Femur (tissue), 1 donor: ENCODE measurements at regions not wholly inside any gene's neighbourhood (a gene's known extent, or its start where the extent isn't known, plus 50 kb on each side); places are given as distances from the start of the nearest gene placed in this dataset.
"Not testable (repeated sequence)": the region's sequence is repeated elsewhere in the genome, so short reads cannot be mapped to it uniquely, and the experiment has no call there.

Experiments used
- DNase-seq: peaks from one replicate; pipeline ENCODE4 v3.0.0-alpha.2; 2017

GRCh38 chr21:6428498-6429092 is 4092.8 kb upstream of the TPTE start:
- not testable (repeated sequence) for DNase-seq

DNA sequence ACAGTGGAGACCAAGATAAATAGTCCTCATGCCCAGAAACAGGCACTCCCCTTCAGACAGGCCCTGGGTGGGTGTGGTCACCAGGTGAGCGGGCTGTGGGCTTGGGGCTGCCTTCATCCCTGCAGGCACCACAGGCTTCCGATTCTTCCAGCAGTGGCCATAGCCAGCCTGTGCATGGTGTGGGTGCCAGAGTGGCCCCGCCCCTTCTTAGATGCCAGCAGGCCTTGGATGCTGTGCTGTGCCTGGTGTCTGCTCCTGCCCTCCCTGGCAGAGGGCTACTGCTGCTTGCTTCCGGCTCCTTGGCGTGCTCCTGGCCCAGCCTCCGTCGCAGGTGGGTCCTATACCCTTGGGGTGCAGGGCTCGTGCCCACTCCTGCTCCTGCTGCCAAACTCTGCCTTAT is 4091.5 kb upstream of the TPTE start:
- not testable (repeated sequence) for DNase-seq

GRCh38 chr21:6433149-6433548 is 4088.2 kb upstream of the TPTE start:
- DNase-seq = not testable (repeated sequence)

DNA sequence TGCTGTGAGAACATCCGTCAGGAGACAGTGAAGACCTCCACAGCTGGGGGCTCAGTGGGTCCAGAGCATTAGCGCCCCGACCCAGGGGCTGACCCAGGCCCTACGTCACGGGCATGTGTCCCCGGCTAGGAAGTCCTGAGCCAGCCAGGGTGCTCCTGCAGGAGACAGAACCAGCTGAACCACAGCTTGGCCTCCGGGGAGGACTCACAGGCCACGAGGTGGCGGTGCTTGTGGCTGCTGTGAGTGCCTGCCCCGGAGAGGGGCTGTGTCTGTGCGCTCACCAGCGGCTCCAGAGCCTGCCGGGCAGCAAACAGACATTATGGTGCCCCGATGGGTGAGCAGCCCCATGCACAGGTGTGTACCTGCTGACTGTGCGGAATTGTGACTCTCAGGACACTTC is 4085.2 kb upstream of the TPTE start:
- not testable (repeated sequence) for DNase-seq

DNA sequence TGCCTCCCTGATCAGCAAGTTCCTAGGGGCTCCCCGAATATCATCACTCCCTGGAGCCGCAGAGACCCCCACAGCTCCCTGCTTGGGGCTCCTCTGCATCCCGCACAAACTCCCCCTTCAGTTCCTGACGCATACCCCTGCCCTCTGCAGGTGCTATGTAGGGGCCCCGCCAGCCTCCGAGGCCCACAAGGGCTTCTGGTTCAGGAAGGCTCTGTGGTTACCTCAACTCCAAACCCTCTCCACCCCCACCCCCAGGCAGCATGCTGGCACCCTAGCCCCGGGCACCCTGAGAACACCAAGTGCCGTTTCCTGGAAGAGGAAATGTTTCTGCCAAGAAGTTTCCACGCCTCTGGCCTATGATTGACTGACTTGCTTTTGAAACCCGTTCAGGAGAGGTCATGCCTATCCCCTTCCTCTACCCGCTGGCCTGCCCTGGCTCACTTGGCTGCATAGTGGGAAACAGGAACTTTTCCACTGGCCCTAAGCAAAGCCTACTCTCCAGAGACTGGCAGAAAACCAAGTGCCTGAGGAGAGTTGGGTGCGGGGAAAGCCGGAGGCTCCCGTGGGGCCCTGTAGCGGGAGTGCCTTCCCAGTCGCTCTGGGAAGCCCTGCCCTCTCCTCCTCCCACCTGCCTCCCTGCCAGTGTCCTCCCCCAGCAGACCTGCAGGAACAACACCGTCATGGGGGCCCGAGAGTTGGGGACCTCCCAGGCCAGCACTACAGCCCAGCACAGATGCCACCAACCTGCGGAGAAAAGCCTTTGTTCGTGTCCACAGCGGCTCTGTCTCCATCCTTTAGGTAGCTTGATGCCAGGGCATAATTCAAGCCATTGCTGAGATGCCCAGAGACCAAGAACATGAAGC is 4084.2 kb upstream of the TPTE start:
- DNase-seq = not testable (repeated sequence)

DNA sequence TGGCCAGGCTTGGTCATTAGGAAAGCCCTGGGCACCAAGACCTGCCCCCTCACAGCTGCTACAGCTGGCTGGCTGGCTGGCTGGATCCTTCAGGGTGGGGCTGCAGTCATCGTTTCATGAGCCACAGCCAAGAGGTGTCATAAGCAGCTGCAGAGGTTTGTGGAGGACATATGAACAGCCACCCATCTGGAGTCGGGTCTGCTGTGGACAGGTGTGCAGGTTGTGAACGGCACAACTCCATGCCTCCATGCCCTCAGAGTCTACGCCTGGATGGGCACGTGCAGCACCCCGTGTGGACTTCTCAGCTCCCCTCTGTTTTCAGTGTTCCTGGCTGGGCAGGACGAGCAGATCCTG is 4083.6 kb upstream of the TPTE start:
- not testable (repeated sequence) for DNase-seq

DNA sequence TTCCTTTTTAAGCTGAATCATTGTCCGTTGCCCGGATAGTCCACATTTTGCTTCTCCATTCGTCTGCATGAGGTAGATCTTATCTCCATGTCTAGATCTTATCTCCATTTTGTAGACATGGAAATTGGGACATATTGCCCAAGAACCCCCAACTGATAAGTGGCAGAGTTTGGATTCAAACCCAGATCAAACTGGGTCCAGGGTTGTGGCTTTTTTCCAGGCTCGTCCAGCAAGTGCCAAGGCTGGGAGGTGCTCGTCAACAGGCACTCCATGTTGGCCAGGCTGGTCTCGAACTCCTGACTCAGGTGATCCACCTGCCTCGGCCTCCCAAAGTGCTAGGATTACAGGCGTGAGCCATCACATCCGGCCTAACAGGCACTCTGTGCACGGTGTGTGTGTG is 4082.3 kb upstream of the TPTE start:
- DNase-seq = not testable (repeated sequence)

DNA sequence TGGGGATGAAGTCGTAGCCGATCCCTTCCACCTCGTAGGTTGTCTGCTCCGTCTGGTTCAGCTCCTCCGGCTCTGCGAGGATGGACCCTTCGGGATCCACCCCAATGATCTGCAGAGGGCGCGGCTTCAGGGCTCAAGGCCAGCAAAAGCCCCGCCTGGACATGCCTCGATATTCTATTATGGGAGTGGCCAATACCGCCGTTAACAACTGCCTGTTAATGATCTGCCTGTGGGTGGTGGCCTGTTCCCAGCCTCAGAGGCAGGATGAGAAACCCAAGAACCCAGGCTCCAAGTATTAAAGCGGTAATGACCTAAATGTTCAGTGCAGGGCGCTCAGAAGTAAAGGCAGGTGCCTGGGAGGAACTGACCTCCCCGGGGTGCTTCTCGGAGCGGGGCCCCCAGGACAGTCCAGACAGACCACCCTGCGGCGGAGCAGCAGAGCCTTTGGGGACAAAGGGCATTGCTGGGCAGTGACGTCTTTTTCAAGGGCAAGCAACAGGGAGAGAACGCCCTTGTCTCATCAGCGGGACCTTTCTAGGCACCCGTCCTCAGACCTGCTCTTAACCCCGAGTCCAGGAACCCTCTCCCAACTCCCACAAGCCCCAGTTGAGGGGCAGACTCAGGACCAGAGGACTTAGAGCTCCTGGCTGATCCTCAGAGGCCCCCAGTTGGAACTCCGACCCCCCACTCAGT is 4066.6 kb upstream of the TPTE start:
- not testable (repeated sequence) for DNase-seq

GRCh38 chr21:6456011-6456661 is 4065.2 kb upstream of the TPTE start:
- DNase-seq = not testable (repeated sequence)

- not testable (repeated sequence) for DNase-seq
These were observed 4061.6 kb upstream of the TPTE start for GRCh38 chr21:6459761-6460160.

DNA sequence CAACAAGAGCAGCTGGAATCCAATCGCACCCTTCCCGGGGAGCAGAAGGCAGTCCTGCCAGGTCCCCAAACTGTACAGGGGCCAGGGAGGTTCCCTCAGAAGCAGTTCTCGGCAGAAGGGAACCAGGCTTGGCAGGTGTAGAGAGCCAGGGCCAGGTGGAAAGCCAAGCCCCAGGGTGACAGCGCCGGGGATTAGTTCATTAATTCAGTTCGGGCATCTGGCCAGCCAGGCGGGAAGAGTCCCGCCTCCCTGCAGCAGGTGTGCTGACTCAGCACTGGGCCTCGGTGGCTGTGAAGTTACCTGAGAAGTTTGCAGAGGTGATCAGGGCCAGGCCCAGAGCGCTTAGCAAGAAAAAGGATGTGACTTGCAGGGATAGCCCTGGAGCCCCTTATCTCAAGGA is 4060.0 kb upstream of the TPTE start:
- DNase-seq = not testable (repeated sequence)

- DNase-seq = not testable (repeated sequence)
These were observed 4057.0 kb upstream of the TPTE start for GRCh38 chr21:6464419-6464818.

DNA sequence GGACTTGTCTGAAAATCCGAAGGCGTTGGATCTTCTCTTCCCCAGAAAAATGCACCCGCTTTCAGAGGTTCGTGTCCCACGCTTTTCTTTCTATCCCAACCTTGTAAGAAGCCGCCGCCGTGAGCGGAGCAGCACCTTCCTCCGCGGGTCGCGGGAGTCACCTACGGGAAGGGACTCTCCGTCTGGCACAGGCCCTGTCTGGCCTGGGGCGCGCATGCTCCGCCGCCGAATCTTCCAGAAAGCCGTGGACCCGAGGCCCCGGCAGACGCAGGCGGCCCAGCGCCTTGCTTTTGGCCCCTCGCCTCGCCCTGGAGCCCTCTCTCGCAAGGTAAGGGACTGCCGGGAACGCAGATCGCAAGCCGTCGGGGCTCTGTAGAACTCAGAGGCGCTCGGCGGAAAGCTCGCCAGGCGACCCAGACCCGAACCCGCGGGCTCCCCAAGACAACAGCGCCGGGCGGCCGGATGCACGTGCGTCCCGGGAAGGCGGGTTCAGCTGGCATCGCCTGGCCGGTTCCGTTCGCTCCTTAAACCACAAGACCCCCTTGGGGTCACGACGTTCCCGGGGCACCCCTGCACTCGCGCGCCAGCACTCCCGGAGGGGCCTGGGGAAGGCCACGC is 4055.2 kb upstream of the TPTE start:
- not testable (repeated sequence) for DNase-seq

DNA sequence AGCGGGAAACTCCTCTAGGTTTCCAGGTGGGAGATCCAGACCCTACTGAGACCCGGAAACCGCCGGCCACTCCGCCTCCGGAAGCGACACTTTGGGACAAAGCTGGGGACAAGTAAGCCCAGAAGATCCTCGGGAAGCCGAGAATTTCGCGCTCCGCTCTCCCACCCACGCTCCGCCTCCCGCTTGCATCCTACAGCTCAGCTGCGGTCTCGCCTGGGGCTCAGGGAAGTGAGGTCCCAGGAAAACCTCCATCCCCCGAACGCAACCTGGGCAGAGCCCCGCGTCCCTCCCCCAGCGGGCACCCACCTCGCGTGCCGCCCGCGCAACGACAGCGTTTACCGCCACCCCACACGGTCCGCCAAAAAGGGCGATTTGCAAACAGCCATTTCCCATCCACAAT is 4054.7 kb upstream of the TPTE start:
- DNase-seq = not testable (repeated sequence)

DNA sequence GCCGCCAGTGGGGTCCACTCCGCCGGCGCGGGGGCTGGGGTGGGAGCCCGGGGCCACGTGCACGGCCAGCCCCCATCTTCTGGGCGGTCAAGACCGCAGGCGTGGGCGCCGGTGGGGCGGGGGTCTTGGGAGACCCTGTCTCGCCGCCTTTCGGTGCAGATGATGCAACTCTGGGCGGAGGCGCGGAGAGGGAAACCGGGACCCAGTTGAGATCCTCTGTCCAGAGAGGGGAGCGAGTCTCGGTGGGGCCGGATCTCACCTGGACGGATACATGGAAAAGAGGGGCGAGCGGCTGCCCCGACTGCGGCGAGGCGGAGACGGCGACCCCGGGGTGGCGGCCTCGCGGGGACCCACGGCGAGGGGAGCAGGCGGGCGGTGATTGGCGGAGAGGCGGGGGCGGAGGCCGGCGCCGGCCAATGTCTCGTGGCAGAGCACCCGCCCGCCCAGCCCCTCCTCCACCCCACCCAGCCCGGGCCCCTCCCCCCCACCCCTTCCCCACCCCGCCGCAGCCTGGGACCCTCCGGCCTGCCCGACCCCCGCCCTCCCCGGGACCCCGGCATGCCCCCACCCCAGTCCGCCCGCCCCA is 4054.1 kb upstream of the TPTE start:
- DNase-seq = not testable (repeated sequence)

GRCh38 chr21:6467907-6468306 is 4053.5 kb upstream of the TPTE start:
- not testable (repeated sequence) for DNase-seq

- not testable (repeated sequence) for DNase-seq
These were observed 4053.0 kb upstream of the TPTE start for GRCh38 chr21:6468331-6468860.

- not testable (repeated sequence) for DNase-seq
These were observed 4047.0 kb upstream of the TPTE start for GRCh38 chr21:6474250-6474968.

DNA sequence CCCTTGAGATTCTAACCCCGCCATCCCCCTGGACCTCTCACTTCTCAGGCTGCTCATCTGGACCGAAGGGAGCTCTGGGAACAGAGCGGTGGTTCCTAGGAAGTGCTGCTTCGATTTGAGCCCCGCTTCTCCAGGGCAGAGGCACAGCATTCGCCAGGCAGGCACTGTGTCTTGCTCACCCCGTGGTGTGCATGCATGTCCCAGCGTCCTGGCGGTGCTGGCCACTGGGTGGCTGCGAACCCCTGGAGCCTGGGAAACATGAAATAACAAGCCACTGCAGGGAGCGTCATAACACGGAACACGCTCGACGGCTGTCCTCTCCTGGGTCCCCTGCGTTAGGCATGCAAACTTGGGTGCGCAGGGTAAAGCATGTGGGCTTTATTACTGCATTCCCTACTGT is 4040.3 kb upstream of the TPTE start:
- not testable (repeated sequence) for DNase-seq

DNA sequence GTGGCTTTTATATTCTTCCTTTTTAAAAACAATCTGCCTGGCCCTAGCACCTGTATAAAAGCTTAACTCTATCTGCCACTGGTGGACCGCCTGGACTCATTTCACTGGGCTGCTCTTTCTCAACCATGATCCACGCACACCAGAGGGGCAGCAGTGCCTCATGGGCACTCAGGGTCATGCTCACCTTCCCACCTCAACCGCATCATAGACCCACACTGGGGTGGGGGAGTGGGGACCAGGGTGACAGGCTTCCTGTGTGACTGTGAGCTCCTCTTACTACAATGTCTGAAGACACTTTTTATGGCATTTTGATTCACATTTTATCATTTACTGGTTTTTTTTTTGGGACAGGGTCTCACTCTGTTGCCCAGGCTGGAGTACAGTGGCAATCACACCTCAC is 4038.8 kb upstream of the TPTE start:
- not testable (repeated sequence) for DNase-seq

DNA sequence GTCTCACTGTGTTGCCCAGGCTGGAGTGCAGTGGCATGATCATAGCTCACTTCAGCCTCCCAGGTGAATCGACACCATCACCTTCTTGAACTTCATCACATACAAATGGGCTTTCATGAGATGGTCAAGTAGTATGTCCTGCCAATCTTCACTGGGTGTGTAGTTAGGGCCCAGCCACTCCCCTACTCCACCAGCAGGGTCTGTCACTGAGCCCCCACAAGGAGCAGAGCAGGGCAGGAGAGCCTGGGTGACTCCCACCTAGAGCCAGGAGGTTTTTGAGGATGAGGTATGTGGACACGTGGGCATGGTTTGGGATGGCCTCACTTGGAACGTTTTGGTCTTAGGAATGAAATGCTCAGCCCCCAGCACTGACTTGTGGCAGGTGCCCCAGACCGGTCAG is 4037.7 kb upstream of the TPTE start:
- not testable (repeated sequence) for DNase-seq
